Nephron (organoid): ENCODE measurements at regions not wholly inside any gene's neighbourhood (a gene's known extent, or its start where the extent isn't known, plus 50 kb on each side); places are given as distances from the start of the nearest gene placed in this dataset.

ENCODE experiments used
- H3K27ac Mint-ChIP-seq, 3 experiments: 2 replicates each; pipeline ENCODE4 v1.8.0; 2020; ENCODE audit warnings: mixed read lengths in 3 of 3, mild to moderate bottlenecking in 2 of 3, moderate library complexity in 1 of 3
- H3K27me3 Mint-ChIP-seq: 2 replicates; pipeline ENCODE4 v1.8.0; 2021; ENCODE audit warnings: low read depth, mild to moderate bottlenecking, moderate library complexity, mixed read lengths
- H3K36me3 Mint-ChIP-seq: 2 replicates; pipeline ENCODE4 v1.8.0; 2020; ENCODE audit warnings: low read depth, mixed read lengths
- H3K4me1 Mint-ChIP-seq: 2 replicates; pipeline ENCODE4 v1.8.0; 2020; ENCODE audit warnings: mixed read lengths
- H3K4me3 Mint-ChIP-seq, 3 experiments: 2 replicates each; pipeline ENCODE4 v1.8.0; 2020; ENCODE audit warnings: mild to moderate bottlenecking in 3 of 3, mixed read lengths in 3 of 3, moderate library complexity in 2 of 3
- H3K9me3 Mint-ChIP-seq: 2 replicates; pipeline ENCODE4 v1.8.0; 2020; ENCODE audit warnings: mixed read lengths
- TF ChIP-seq, protein P1 (sequence below), 3 experiments: fragments of 200-600 bp; sonication (generic); IDR thresholded peaks; one replicate each; pipeline ENCODE4 v1.5.0; 2021; ENCODE audit warnings: antibody characterized with exemption in 3 of 3; ENCODE audit not compliant: unreplicated experiment in 3 of 3

GRCh38 chr4:140242357-140243277 is 88.6 kb upstream of the MAML3 start:
- peak overlapping the region; percentile 51 to 73 (median 56) for H3K4me3 Mint-ChIP-seq
- H3K27ac Mint-ChIP-seq = peak overlapping the region; percentile 92 to 98 (median 97)
- H3K36me3 Mint-ChIP-seq = no peaks in the 10 kb centered on the region
- TF ChIP-seq, protein P1, sequence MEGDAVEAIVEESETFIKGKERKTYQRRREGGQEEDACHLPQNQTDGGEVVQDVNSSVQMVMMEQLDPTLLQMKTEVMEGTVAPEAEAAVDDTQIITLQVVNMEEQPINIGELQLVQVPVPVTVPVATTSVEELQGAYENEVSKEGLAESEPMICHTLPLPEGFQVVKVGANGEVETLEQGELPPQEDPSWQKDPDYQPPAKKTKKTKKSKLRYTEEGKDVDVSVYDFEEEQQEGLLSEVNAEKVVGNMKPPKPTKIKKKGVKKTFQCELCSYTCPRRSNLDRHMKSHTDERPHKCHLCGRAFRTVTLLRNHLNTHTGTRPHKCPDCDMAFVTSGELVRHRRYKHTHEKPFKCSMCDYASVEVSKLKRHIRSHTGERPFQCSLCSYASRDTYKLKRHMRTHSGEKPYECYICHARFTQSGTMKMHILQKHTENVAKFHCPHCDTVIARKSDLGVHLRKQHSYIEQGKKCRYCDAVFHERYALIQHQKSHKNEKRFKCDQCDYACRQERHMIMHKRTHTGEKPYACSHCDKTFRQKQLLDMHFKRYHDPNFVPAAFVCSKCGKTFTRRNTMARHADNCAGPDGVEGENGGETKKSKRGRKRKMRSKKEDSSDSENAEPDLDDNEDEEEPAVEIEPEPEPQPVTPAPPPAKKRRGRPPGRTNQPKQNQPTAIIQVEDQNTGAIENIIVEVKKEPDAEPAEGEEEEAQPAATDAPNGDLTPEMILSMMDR (IDR thresholded peaks at IDR 0.05; ENCODE audit: unreplicated experiment in 3 of 3) = no peak
- H3K4me1 Mint-ChIP-seq = peaks cover 70% of the 10 kb centered on the region
- H3K9me3 Mint-ChIP-seq = no peaks in the 10 kb centered on the region
- H3K27me3 Mint-ChIP-seq = no peaks in the 10 kb centered on the region

- TF ChIP-seq, protein P1 (IDR thresholded peaks at IDR 0.05; ENCODE audit: unreplicated experiment in 3 of 3) = no peak
These were observed 86.3 kb upstream of the MAML3 start for GRCh38 chr4:140240237-140240636.

GRCh38 chr4:140239311-140239710 is 85.3 kb upstream of the MAML3 start:
- TF ChIP-seq, protein P1 (IDR thresholded peaks at IDR 0.05; ENCODE audit: unreplicated experiment in 3 of 3) = no peak
- H3K4me3 Mint-ChIP-seq = peak overlapping the region in 2 of 3 experiments; percentile 10 to 13
- H3K4me1 Mint-ChIP-seq = peaks cover 92% of the 10 kb centered on the region
- H3K27ac Mint-ChIP-seq = peak overlapping the region; percentile 87 to 97 (median 95)
- H3K27me3 Mint-ChIP-seq = no peaks in the 10 kb centered on the region
- no peaks in the 10 kb centered on the region for H3K9me3 Mint-ChIP-seq
- H3K36me3 Mint-ChIP-seq = no peaks in the 10 kb centered on the region

More at GRCh38 chr4:140240237-140240636, 86.3 kb upstream of the MAML3 start:
- Mint-ChIP-seq H3K27me3 (no peaks in the 10 kb centered on the region), H3K4me3 (peak overlapping the region in 1 of 3 experiments; percentile 47), H3K27ac (peak overlapping the region; percentile 27 to 97 (median 61)), H3K36me3 (no peaks in the 10 kb centered on the region), H3K4me1 (peaks cover 92% of the 10 kb centered on the region), H3K9me3 (no peaks in the 10 kb centered on the region)

- Mint-ChIP-seq H3K4me1 (peaks cover 92% of the 10 kb centered on the region), H3K36me3 (no peaks in the 10 kb centered on the region), H3K4me3 (peak overlapping the region; percentile 20 to 57 (median 53)), H3K27ac (peak overlapping the region; percentile 95 to 98 (median 97)), H3K9me3 (no peaks in the 10 kb centered on the region), H3K27me3 (no peaks in the 10 kb centered on the region)
- TF ChIP-seq, protein P1 (IDR thresholded peaks at IDR 0.05; ENCODE audit: unreplicated experiment in 3 of 3) = no peak
These were observed 84.5 kb upstream of the MAML3 start for GRCh38 chr4:140238351-140239056.

DNA sequence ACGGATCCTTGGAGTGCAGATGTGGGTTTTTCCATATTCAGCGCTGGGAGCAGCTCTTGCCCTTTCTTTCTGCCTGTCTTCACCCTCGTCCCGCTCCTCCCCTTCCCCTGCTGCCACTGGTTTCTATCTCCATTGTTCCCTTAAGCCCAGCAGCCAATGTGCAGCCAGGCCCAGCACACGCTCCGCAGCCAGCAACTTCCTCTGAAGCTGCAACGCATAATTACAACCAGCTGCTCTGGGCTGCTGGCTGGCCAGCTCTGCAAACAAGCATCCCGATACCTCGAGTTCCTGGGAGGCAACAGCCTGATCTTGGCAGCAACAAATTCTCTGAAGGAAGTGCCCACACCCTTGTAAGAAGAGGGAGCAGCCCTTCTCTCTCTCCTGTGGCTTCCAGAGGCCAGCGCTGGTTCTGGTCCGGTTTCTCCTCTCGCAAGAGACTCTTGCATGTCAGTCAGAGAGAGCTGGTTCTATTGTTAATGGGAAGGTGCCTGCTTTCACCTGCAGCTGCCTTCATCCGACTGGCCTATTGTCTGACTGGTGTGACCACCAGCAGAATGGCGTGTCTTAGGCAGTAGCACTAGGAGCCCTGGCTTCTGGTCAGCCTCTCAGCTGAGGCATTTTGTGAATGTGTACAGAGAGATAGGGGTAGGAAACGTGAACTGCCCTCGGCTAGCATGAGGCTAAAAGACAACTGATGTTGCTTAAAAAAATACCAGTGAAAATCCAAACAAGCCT is 83.8 kb upstream of the MAML3 start:
- Mint-ChIP-seq H3K4me1 (peaks cover 87% of the 10 kb centered on the region), H3K4me3 (peak overlapping the region; percentile 56 to 67 (median 57)), H3K27ac (peak overlapping the region; percentile 95 to 98 (median 97)), H3K27me3 (no peaks in the 10 kb centered on the region), H3K36me3 (no peaks in the 10 kb centered on the region), H3K9me3 (no peaks in the 10 kb centered on the region)
- TF ChIP-seq, protein P1 (IDR thresholded peaks at IDR 0.05; ENCODE audit: unreplicated experiment in 3 of 3) = no peak
